ENCODE measurements at regions not wholly inside any gene's neighbourhood (a gene's known extent, or its start where the extent isn't known, plus 50 kb on each side); places are given as distances from the start of the nearest gene placed in this dataset.

- TF ChIP-seq POLR2A (IDR thresholded peaks at IDR 0.05) (no peak), CTCF (IDR thresholded peaks at IDR 0.05) (no peak)
- Histone ChIP-seq H3K9me3 (no peaks in the 10 kb centered on the region), H3K36me3 (no peaks in the 10 kb centered on the region), H3K4me1 (no peaks in the 10 kb centered on the region), H3K27me3 (no peaks in the 10 kb centered on the region), H3K27ac (no peak overlapping the region), H3K4me3 (no peak overlapping the region)
- intact Hi-C loops (cut with DNase I) = no loop called here
- WGBS, 2 donors = 65 to 73% methylated on average over 2 of the region's 2 CpGs
- no peak for DNase-seq
Measured at GRCh38 chr2:66673286-66673685, 238.4 kb downstream of the MEIS1 start.

- no peak for DNase-seq
- WGBS, 2 donors = 70 to 90% methylated on average over 1 of the region's 1 CpG
- TF ChIP-seq POLR2A (IDR thresholded peaks at IDR 0.05) (no peak), CTCF (IDR thresholded peaks at IDR 0.05) (no peak)
- H3K4me1 ChIP-seq = no peaks in the 10 kb centered on the region
- no peaks in the 10 kb centered on the region for H3K36me3 ChIP-seq
- no peaks in the 10 kb centered on the region for H3K27me3 ChIP-seq
- no peak overlapping the region for H3K27ac ChIP-seq
- H3K4me3 ChIP-seq = no peak overlapping the region
- no peaks in the 10 kb centered on the region for H3K9me3 ChIP-seq
- intact Hi-C loops (cut with DNase I) = no loop called here
Measured at GRCh38 chr2:66674087-66674486, 239.2 kb downstream of the MEIS1 start.

- DNase-seq = no peak
- no peak overlapping the region for H3K27ac ChIP-seq
- H3K4me3 ChIP-seq = no peak overlapping the region
- H3K27me3 ChIP-seq = no peaks in the 10 kb centered on the region
- peaks cover 0 to 4% (median 0%) of the 10 kb centered on the region in 3 donors for H3K4me1 ChIP-seq
- intact Hi-C loops (cut with DNase I) = no loop called here
- TF ChIP-seq CTCF (IDR thresholded peaks at IDR 0.05) (no peak), POLR2A (IDR thresholded peaks at IDR 0.05) (no peak)
- WGBS, 2 donors = 85 to 90% methylated on average over 1 of the region's 1 CpG
- no peaks in the 10 kb centered on the region for H3K9me3 ChIP-seq
- H3K36me3 ChIP-seq = no peaks in the 10 kb centered on the region
Measured at GRCh38 chr2:66675591-66675990, 240.7 kb downstream of the MEIS1 start.

- Histone ChIP-seq H3K4me3 (no peak overlapping the region), H3K9me3 (no peaks in the 10 kb centered on the region), H3K27me3 (no peaks in the 10 kb centered on the region), H3K36me3 (no peaks in the 10 kb centered on the region), H3K4me1 (peaks cover 0 to 4% (median 0%) of the 10 kb centered on the region in 3 donors), H3K27ac (no peak overlapping the region)
- no peak for DNase-seq
- TF ChIP-seq CTCF (IDR thresholded peaks at IDR 0.05) (no peak), POLR2A (IDR thresholded peaks at IDR 0.05) (no peak)
- WGBS, 2 donors = 37 to 60% methylated on average over 2 of the region's 2 CpGs
- intact Hi-C loops (cut with DNase I) = no loop called here
Measured at GRCh38 chr2:66679442-66679841, 244.5 kb downstream of the MEIS1 start.

- no peak overlapping the region for H3K27ac ChIP-seq
- DNase-seq = no peak
- TF ChIP-seq CTCF (IDR thresholded peaks at IDR 0.05) = no peak
- no peak for TF ChIP-seq POLR2A (IDR thresholded peaks at IDR 0.05)
- H3K4me3 ChIP-seq = no peak overlapping the region
- peaks cover 0 to 4% (median 0%) of the 10 kb centered on the region in 3 donors for H3K4me1 ChIP-seq
- H3K9me3 ChIP-seq = no peaks in the 10 kb centered on the region
- H3K36me3 ChIP-seq = no peaks in the 10 kb centered on the region
- no peaks in the 10 kb centered on the region for H3K27me3 ChIP-seq
- intact Hi-C loops (cut with DNase I) = no loop called here
- WGBS, 2 donors = 74 to 86% methylated on average over 5 of the region's 5 CpGs
Measured at GRCh38 chr2:66682476-66682875, 247.6 kb downstream of the MEIS1 start.

Data from esophagus squamous epithelium (tissue), 5 donors.